HEK293 (cell line): ENCODE measurements at regions not wholly inside any gene's neighbourhood (a gene's known extent, or its start where the extent isn't known, plus 50 kb on each side); places are given as distances from the start of the nearest gene placed in this dataset.

Experiments
- CTCF ChIA-PET: fragments of 350-600 bp; formaldehyde crosslinking; extraction: SDS; loops from one replicate; lab custom pipeline; 2021; ENCODE audit warnings: antibody characterized with exemption; lab: Yijun Ruan, JAX
- POLR2A ChIA-PET: fragments of 300-600 bp; formaldehyde crosslinking; extraction: SDS; loops from one replicate; lab custom pipeline; 2020; ENCODE audit warnings: antibody characterized with exemption, inconsistent platforms; lab: Yijun Ruan, JAX
- H3K27ac ChIP-seq: fragments of 200-500 bp; sonication (Bioruptor generic); 2 replicates; pipeline ENCODE4 v1.5.1; 2014; ENCODE audit warnings: low read depth, low read length, control low read depth, inconsistent platforms; ENCODE audit errors: extremely low read depth
- H3K36me3 ChIP-seq, 2 experiments: fragments of 200-500 bp in 1 of 2; sonication (Bioruptor generic) in 1 of 2; 1 replicate in 1 of 2; 2 replicates in 1 of 2; pipeline ENCODE4 v1.5.1; 2014 to 2017; ENCODE audit warnings: inconsistent platforms in 2 of 2, low read length in 2 of 2; ENCODE audit not compliant: control insufficient read depth in 2 of 2, insufficient read depth in 1 of 2
- H3K4me1 ChIP-seq: fragments of 200-500 bp; sonication (Bioruptor generic); 2 replicates; pipeline ENCODE4 v1.5.1; 2014; ENCODE audit warnings: mild to moderate bottlenecking, low read length, inconsistent platforms; ENCODE audit not compliant: control insufficient read depth, insufficient read depth
- H3K4me3 ChIP-seq: 2 replicates; pipeline ENCODE4 v1.5.1; 2011; ENCODE audit warnings: low read depth, mild to moderate bottlenecking, control low read depth, low read length, moderate library complexity
- H3K9me3 ChIP-seq: fragments of 200-500 bp; sonication (Bioruptor generic); 2 replicates; pipeline ENCODE4 v1.5.1; 2014; ENCODE audit warnings: low read depth, low read length, inconsistent platforms; ENCODE audit not compliant: control insufficient read depth, insufficient read depth
- GLI4 ChIP-seq: fragments of 450-650 bp; formaldehyde crosslinking; IDR thresholded peaks from 2 replicates; pipeline ENCODE4 v1.5.1; 2016; ENCODE audit warnings: missing biosample characterization, missing genetic modification characterization
- KLF17 ChIP-seq: fragments of 450-650 bp; formaldehyde crosslinking; IDR thresholded peaks from 2 replicates; pipeline ENCODE4 v1.5.1; 2016; ENCODE audit warnings: missing biosample characterization, missing genetic modification characterization
- KLF8 ChIP-seq: fragments of 450-650 bp; formaldehyde crosslinking; IDR thresholded peaks from 2 replicates; pipeline ENCODE4 v1.5.1; 2016; ENCODE audit warnings: missing biosample characterization, missing genetic modification characterization
- PRDM2 ChIP-seq: fragments of 450-650 bp; formaldehyde crosslinking; IDR thresholded peaks from 2 replicates; pipeline ENCODE4 v1.5.1; 2016; ENCODE audit warnings: missing biosample characterization, missing genetic modification characterization, borderline replicate concordance
- ZEB2 ChIP-seq: fragments of 450-650 bp; formaldehyde crosslinking; IDR thresholded peaks from 2 replicates; pipeline ENCODE4 v1.5.1; 2016; ENCODE audit warnings: missing biosample characterization, missing genetic modification characterization
- ZFP3 ChIP-seq: fragments of 450-650 bp; formaldehyde crosslinking; IDR thresholded peaks from 2 replicates; pipeline ENCODE4 v1.5.1; 2016; ENCODE audit warnings: low read depth, missing biosample characterization, missing genetic modification characterization
- ZIC2 ChIP-seq: fragments of 450-650 bp; formaldehyde crosslinking; IDR thresholded peaks from 2 replicates; pipeline ENCODE4 v1.5.1; 2016; ENCODE audit warnings: missing biosample characterization, missing genetic modification characterization
- ZNF184 ChIP-seq: fragments of 450-650 bp; IDR thresholded peaks from 2 replicates; pipeline ENCODE4 v1.5.1; 2018; ENCODE audit warnings: missing biosample characterization, mild to moderate bottlenecking, missing genetic modification characterization
- ZNF2 ChIP-seq: fragments of 450-650 bp; formaldehyde crosslinking; IDR thresholded peaks from 2 replicates; pipeline ENCODE4 v1.5.1; 2016; ENCODE audit warnings: missing biosample characterization, missing genetic modification characterization
- ZNF202 ChIP-seq: fragments of 450-650 bp; formaldehyde crosslinking; IDR thresholded peaks from 2 replicates; pipeline ENCODE4 v1.5.1; 2016; ENCODE audit warnings: missing biosample characterization, missing genetic modification characterization, borderline replicate concordance
- ZNF280C ChIP-seq: fragments of 450-650 bp; formaldehyde crosslinking; IDR thresholded peaks from 2 replicates; pipeline ENCODE4 v1.5.1; 2016; ENCODE audit warnings: missing biosample characterization, missing genetic modification characterization
- ZNF404 ChIP-seq: fragments of 450-650 bp; formaldehyde crosslinking; IDR thresholded peaks from 2 replicates; pipeline ENCODE4 v1.5.1; 2017; ENCODE audit warnings: missing biosample characterization, missing genetic modification characterization
- ZNF514 ChIP-seq: fragments of 450-650 bp; formaldehyde crosslinking; IDR thresholded peaks from 2 replicates; pipeline ENCODE4 v1.5.1; 2016; ENCODE audit warnings: missing biosample characterization, missing genetic modification characterization
- ZNF555 ChIP-seq: fragments of 450-650 bp; formaldehyde crosslinking; conservative IDR thresholded peaks from 2 replicates; pipeline ENCODE4 v1.5.1; 2017; ENCODE audit warnings: missing biosample characterization, mild to moderate bottlenecking, missing genetic modification characterization, inconsistent platforms
- ZNF585B ChIP-seq: fragments of 450-650 bp; formaldehyde crosslinking; IDR thresholded peaks from 2 replicates; pipeline ENCODE4 v1.5.1; 2016; ENCODE audit warnings: missing biosample characterization, missing genetic modification characterization
- ZNF621 ChIP-seq: fragments of 450-650 bp; formaldehyde crosslinking; IDR thresholded peaks from 2 replicates; pipeline ENCODE4 v1.5.1; 2017; ENCODE audit warnings: missing biosample characterization, missing genetic modification characterization
- ZNF624 ChIP-seq: fragments of 450-650 bp; formaldehyde crosslinking; IDR thresholded peaks from 2 replicates; pipeline ENCODE4 v1.5.1; 2017; ENCODE audit warnings: missing biosample characterization, missing genetic modification characterization
- ZNF747 ChIP-seq: fragments of 450-650 bp; formaldehyde crosslinking; IDR thresholded peaks from 2 replicates; pipeline ENCODE4 v1.5.1; 2016; ENCODE audit warnings: missing biosample characterization, missing genetic modification characterization
- ZNF768 ChIP-seq: fragments of 450-650 bp; formaldehyde crosslinking; IDR thresholded peaks from 2 replicates; pipeline ENCODE4 v1.5.1; 2018; ENCODE audit warnings: missing biosample characterization, mild to moderate bottlenecking, missing genetic modification characterization
- ZNF792 ChIP-seq: fragments of 450-650 bp; formaldehyde crosslinking; IDR thresholded peaks from 2 replicates; pipeline ENCODE4 v1.5.1; 2016; ENCODE audit warnings: missing biosample characterization, missing genetic modification characterization
- TF ChIP-seq, protein P1 (sequence below): fragments of 450-650 bp; formaldehyde crosslinking; IDR thresholded peaks from 2 replicates; pipeline ENCODE4 v1.5.1; 2017; ENCODE audit warnings: missing biosample characterization, missing genetic modification characterization

- TF ChIP-seq PRDM2 = no peak
- TF ChIP-seq ZNF585B (tag by site-specific recombination) = no peak
- TF ChIP-seq ZNF768 (tag by site-specific recombination) = no peak
- no peak for TF ChIP-seq ZNF2
Measured at GRCh38 chr9:16126042-16126441, 573.2 kb downstream of the CCDC171 start (continued).

DNA sequence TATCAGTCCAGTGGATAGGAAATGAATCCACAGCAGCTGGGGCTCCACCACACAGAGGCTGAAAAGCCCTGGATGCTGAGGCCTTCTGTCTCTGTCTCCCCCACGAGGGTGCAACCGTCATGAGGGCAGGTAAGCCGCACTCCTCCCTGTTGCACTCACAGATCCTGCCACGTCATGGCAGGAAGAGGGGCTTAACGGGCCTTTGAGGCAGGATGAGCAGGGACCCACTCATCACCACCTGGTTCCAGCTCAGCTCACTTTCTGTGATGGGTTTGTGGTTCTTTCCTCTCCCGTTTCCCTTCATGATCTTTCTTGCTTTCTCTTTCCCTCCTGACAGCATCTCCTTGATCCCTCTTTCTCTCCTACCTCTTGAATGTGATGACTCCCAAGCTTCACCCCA is 575.2 kb downstream of the CCDC171 start:
- H3K36me3 ChIP-seq = no peaks in the 10 kb centered on the region
- ChIA-PET CTCF (interaction anchor here (0.9 to 1.1 kb wide), 2 partner anchors 90 to 262 kb away, joined by 4 read pairs; no protein-coding TSS in a partner anchor), POLR2A (no interaction called here)
- no peak overlapping the region for H3K27ac ChIP-seq
- no peak overlapping the region for H3K4me3 ChIP-seq
- no peaks in the 10 kb centered on the region for H3K9me3 ChIP-seq
- no peaks in the 10 kb centered on the region for H3K4me1 ChIP-seq
- TF ChIP-seq KLF17 (tag by site-specific recombination) = no peak
- TF ChIP-seq GLI4 (tag by site-specific recombination) = no peak
- no peak for TF ChIP-seq ZNF624 (tag by site-specific recombination)
- no peak for TF ChIP-seq ZNF184
- TF ChIP-seq ZEB2 = no peak
- no peak for TF ChIP-seq ZNF747
- TF ChIP-seq ZNF514 (tag by site-specific recombination) = no peak
- no peak for TF ChIP-seq KLF8 (tag by site-specific recombination)
- TF ChIP-seq, protein P1, sequence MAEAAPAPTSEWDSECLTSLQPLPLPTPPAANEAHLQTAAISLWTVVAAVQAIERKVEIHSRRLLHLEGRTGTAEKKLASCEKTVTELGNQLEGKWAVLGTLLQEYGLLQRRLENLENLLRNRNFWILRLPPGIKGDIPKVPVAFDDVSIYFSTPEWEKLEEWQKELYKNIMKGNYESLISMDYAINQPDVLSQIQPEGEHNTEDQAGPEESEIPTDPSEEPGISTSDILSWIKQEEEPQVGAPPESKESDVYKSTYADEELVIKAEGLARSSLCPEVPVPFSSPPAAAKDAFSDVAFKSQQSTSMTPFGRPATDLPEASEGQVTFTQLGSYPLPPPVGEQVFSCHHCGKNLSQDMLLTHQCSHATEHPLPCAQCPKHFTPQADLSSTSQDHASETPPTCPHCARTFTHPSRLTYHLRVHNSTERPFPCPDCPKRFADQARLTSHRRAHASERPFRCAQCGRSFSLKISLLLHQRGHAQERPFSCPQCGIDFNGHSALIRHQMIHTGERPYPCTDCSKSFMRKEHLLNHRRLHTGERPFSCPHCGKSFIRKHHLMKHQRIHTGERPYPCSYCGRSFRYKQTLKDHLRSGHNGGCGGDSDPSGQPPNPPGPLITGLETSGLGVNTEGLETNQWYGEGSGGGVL (tag by site-specific recombination) = no peak
- TF ChIP-seq ZNF202 (tag by site-specific recombination) = no peak
- TF ChIP-seq ZNF280C (tag by site-specific recombination) = no peak
- no peak for TF ChIP-seq ZIC2 (tag by site-specific recombination)
- no peak for TF ChIP-seq ZNF621 (tag by site-specific recombination)
- TF ChIP-seq ZNF792 (tag by site-specific recombination) = no peak
- TF ChIP-seq ZNF555 (tag by site-specific recombination) = no peak
- no peak for TF ChIP-seq PRDM2
- no peak for TF ChIP-seq ZNF404
- TF ChIP-seq ZFP3 = no peak
